Stimulated activated memory B cell treated with anti-CD40 and anti-IgM and Interleukin-4, amounts not matched to agents 10 μg/mL and 1 μg/mL and 100 μg/mL, for 72 hours (primary cell): ENCODE measurements at regions not wholly inside any gene's neighbourhood (a gene's known extent, or its start where the extent isn't known, plus 50 kb on each side); places are given as distances from the start of the nearest gene placed in this dataset.
"Not testable (repeated sequence)": the region's sequence is repeated elsewhere in the genome, so short reads cannot be mapped to it uniquely, and the experiment has no call there.

Experiments used
- ATAC-seq: fragments of 150-1000 bp; cut with Tn5 transposase; 2 replicates; pipeline ENCODE4 v1.10.0; 2021
- H3K27ac Mint-ChIP-seq: one replicate; pipeline ENCODE4 v1.8.0; 2022; ENCODE audit warnings: mild to moderate bottlenecking, mixed read lengths
- H3K27me3 Mint-ChIP-seq: one replicate; pipeline ENCODE4 v1.8.0; 2022; ENCODE audit warnings: mixed read lengths
- H3K36me3 Mint-ChIP-seq: one replicate; pipeline ENCODE4 v1.8.0; 2022; ENCODE audit warnings: mixed read lengths
- H3K4me1 Mint-ChIP-seq: one replicate; pipeline ENCODE4 v1.8.0; 2022; ENCODE audit warnings: mixed read lengths
- H3K4me3 Mint-ChIP-seq: one replicate; pipeline ENCODE4 v1.8.0; 2022; ENCODE audit warnings: mild to moderate bottlenecking, moderate library complexity, mixed read lengths
- H3K9me3 Mint-ChIP-seq: one replicate; pipeline ENCODE4 v1.8.0; 2022; ENCODE audit warnings: mixed read lengths

DNA sequence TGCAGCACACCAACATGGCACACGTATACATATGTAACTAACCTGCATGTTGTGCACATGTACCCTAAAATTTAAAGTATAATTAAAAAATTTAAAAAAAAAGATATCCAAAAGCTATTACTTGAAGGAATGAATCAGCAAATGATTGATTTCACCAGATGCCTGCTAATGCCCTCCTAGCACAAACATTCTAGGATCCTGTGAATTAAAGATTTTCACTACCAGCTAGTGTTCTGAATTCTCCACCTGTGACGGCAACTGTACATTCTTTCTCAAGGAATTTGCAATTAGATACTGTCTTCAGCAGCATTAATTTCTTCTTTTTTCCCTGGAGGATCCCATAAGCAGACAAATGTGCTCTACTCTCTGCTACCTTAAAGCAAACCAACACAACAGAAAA is 694.9 kb downstream of the NTRK3 start:
- Mint-ChIP-seq H3K4me3 (no peak overlapping the region), H3K27me3 (no peaks in the 10 kb centered on the region), H3K9me3 (peaks cover 3% of the 10 kb centered on the region), H3K4me1 (no peaks in the 10 kb centered on the region), H3K27ac (no peak overlapping the region), H3K36me3 (no peaks in the 10 kb centered on the region)
- ATAC-seq, result no peak

- no peaks in the 10 kb centered on the region for H3K27me3 Mint-ChIP-seq
- no peaks in the 10 kb centered on the region for H3K4me1 Mint-ChIP-seq
- H3K27ac Mint-ChIP-seq, result no peak overlapping the region
- ATAC-seq, result no peak
- H3K4me3 Mint-ChIP-seq, result no peak overlapping the region
- no peaks in the 10 kb centered on the region for H3K36me3 Mint-ChIP-seq
- peaks cover 11% of the 10 kb centered on the region for H3K9me3 Mint-ChIP-seq
Measured at GRCh38 chr15:87557881-87558280, 698.7 kb downstream of the NTRK3 start.

DNA sequence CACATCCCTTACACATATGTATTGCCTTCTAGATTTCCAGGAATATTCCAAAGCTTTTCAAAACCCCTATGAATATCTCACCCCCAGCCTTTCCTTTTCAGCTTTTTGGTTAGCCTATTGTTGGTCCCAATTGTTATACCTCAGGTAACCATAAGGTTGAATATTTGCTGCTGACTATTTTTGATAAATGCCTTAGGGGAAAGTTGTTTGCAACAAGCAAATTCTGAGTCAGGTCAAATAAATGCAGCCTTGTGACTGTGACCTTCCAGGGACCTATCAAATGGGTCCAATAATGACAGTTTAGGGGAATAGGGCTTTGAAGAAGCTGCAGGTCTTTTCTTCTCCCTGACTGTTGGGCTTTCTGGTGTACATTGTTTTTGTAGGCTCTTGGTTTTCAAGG is 699.7 kb downstream of the NTRK3 start:
- Mint-ChIP-seq H3K9me3 (peaks cover 11% of the 10 kb centered on the region), H3K27me3 (no peaks in the 10 kb centered on the region), H3K4me3 (no peak overlapping the region), H3K36me3 (no peaks in the 10 kb centered on the region), H3K4me1 (no peaks in the 10 kb centered on the region), H3K27ac (no peak overlapping the region)
- ATAC-seq, result no peak

- H3K27me3 Mint-ChIP-seq, result no peaks in the 10 kb centered on the region
- ATAC-seq, result no peak
- no peaks in the 10 kb centered on the region for H3K4me1 Mint-ChIP-seq
- no peak overlapping the region for H3K27ac Mint-ChIP-seq
- no peak overlapping the region for H3K4me3 Mint-ChIP-seq
- no peaks in the 10 kb centered on the region for H3K36me3 Mint-ChIP-seq
- peaks cover 8% of the 10 kb centered on the region for H3K9me3 Mint-ChIP-seq
Measured at GRCh38 chr15:87549860-87550259, 706.7 kb downstream of the NTRK3 start.

- Mint-ChIP-seq H3K9me3 (peaks cover 8% of the 10 kb centered on the region), H3K27me3 (no peaks in the 10 kb centered on the region), H3K27ac (no peak overlapping the region), H3K36me3 (no peaks in the 10 kb centered on the region), H3K4me1 (no peaks in the 10 kb centered on the region), H3K4me3 (no peak overlapping the region)
- no peak for ATAC-seq
Measured at GRCh38 chr15:87549296-87549695, 707.2 kb downstream of the NTRK3 start.

DNA sequence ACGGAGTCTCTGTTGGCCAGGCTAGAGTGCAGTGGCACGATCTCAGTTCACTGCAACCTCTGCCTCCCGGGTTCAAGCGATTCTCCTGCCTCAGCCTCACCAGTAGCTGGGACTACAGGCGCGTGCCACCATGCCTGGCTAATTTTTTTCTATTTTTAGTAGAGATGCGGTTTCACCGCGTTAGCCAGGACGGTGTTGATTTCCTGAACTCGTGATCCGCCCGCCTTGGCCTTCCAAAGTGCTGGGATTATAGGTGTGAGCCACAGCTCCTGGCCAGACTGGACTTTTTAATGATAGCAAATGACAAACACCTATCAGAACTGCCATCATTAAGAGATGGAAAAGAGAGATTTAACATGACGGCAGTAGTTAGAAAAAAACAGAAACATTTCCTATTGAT is 707.9 kb downstream of the NTRK3 start:
- not testable (repeated sequence) for ATAC-seq, H3K27ac Mint-ChIP-seq, H3K36me3 Mint-ChIP-seq, H3K4me3 Mint-ChIP-seq, H3K4me1 Mint-ChIP-seq, H3K9me3 Mint-ChIP-seq, H3K27me3 Mint-ChIP-seq

- Mint-ChIP-seq H3K36me3 (no peaks in the 10 kb centered on the region), H3K4me3 (no peak overlapping the region), H3K4me1 (no peaks in the 10 kb centered on the region), H3K27ac (no peak overlapping the region), H3K9me3 (no peaks in the 10 kb centered on the region), H3K27me3 (no peaks in the 10 kb centered on the region)
- ATAC-seq, result no peak
Measured at GRCh38 chr15:87547470-87548181, 708.9 kb downstream of the NTRK3 start.

- Mint-ChIP-seq H3K4me3 (no peak overlapping the region), H3K27ac (no peak overlapping the region), H3K4me1 (no peaks in the 10 kb centered on the region), H3K36me3 (no peaks in the 10 kb centered on the region), H3K9me3 (peaks cover 3% of the 10 kb centered on the region), H3K27me3 (no peaks in the 10 kb centered on the region)
- no peak for ATAC-seq
Measured at GRCh38 chr15:87538327-87538834, 718.2 kb downstream of the NTRK3 start.

- H3K27ac Mint-ChIP-seq, result no peak overlapping the region
Measured at GRCh38 chr15:87537295-87537694, 719.2 kb downstream of the NTRK3 start.

DNA sequence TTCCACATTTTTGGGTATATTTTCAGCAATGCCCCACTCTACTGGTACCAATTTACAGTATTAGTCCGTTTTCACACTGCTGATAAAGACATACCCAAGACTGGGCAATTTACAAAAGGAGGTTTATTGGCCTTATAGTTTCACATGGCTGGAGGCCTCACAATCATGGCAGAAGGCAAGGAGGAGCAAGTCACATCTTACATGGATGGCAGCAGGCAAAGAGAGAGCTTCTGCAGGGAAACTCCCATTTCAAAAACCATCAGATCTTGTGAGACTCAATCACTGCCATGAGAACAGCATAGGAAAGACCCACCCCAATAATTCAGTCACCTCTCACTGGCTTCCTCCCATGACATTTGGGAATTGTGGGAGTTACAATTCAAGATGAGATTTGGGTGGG is 722.9 kb downstream of the NTRK3 start:
- H3K4me1 Mint-ChIP-seq, ATAC-seq, H3K27ac Mint-ChIP-seq: not testable (repeated sequence)

More at GRCh38 chr15:87537295-87537694, 719.2 kb downstream of the NTRK3 start:
- no peak overlapping the region for H3K4me3 Mint-ChIP-seq
- peaks cover 5% of the 10 kb centered on the region for H3K9me3 Mint-ChIP-seq
- H3K27me3 Mint-ChIP-seq, result no peaks in the 10 kb centered on the region
- H3K36me3 Mint-ChIP-seq, result no peaks in the 10 kb centered on the region
- ATAC-seq, result no peak
- no peaks in the 10 kb centered on the region for H3K4me1 Mint-ChIP-seq

GRCh38 chr15:87528873-87529272 is 727.7 kb downstream of the NTRK3 start:
- ATAC-seq, result no peak
- Mint-ChIP-seq H3K36me3 (no peaks in the 10 kb centered on the region), H3K27ac (no peak overlapping the region), H3K27me3 (no peaks in the 10 kb centered on the region), H3K4me3 (no peak overlapping the region), H3K4me1 (no peaks in the 10 kb centered on the region), H3K9me3 (peaks cover 5% of the 10 kb centered on the region)

More for the DNA sequence above, 722.9 kb downstream of the NTRK3 start:
- H3K9me3 Mint-ChIP-seq, H3K36me3 Mint-ChIP-seq, H3K27me3 Mint-ChIP-seq, H3K4me3 Mint-ChIP-seq: not testable (repeated sequence)

DNA sequence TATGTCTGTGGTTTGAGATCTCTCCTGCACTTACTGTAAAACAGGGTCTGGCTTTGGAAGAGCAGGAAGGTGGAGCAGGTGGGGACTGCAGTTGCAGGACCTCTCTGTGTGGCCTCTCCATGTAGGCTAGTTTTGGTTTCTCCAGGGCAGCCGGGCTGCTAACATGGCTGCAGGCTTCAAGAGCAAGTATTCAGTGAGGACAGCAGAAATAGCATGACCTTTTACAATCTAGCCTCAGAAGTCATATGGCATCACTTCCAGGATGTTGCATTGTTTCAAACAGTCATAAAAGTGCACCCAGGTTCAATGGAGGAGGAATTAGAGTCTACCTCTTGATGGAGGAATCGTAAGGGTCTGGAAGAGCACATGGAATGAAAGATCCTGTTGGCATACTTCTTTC is 728.7 kb downstream of the NTRK3 start:
- no peaks in the 10 kb centered on the region for H3K36me3 Mint-ChIP-seq
- H3K27me3 Mint-ChIP-seq, result no peaks in the 10 kb centered on the region
- no peaks in the 10 kb centered on the region for H3K4me1 Mint-ChIP-seq
- no peak for ATAC-seq
- no peaks in the 10 kb centered on the region for H3K9me3 Mint-ChIP-seq
- H3K4me3 Mint-ChIP-seq, result no peak overlapping the region
- no peak overlapping the region for H3K27ac Mint-ChIP-seq

DNA sequence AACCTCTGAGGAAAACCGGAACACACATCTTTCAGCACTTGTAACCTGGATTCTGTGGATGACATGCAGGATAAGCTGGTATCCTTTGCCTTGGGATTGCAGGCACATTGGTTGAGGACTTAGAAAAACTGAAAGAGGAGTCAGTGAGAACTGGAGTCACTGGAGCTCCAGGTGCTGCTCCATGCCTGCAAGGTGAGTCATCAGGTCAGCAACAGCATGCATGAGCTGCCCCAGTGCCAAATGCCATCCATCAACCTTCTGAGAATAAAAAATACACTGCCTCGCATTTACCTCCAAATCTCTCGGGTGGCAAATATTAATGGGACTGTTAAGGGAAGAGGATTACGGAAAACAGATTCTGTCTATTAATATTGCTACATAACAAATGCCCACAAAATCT is 729.1 kb downstream of the NTRK3 start:
- no peaks in the 10 kb centered on the region for H3K36me3 Mint-ChIP-seq
- H3K27me3 Mint-ChIP-seq, result no peaks in the 10 kb centered on the region
- H3K4me1 Mint-ChIP-seq, result no peaks in the 10 kb centered on the region
- no peak for ATAC-seq
- H3K9me3 Mint-ChIP-seq, result no peaks in the 10 kb centered on the region
- H3K27ac Mint-ChIP-seq, result no peak overlapping the region
- no peak overlapping the region for H3K4me3 Mint-ChIP-seq

- Mint-ChIP-seq H3K9me3 (no peaks in the 10 kb centered on the region), H3K27me3 (no peaks in the 10 kb centered on the region), H3K4me3 (no peak overlapping the region), H3K36me3 (no peaks in the 10 kb centered on the region), H3K27ac (no peak overlapping the region), H3K4me1 (no peaks in the 10 kb centered on the region)
- ATAC-seq, result no peak
Measured at GRCh38 chr15:87523516-87523915, 733.0 kb downstream of the NTRK3 start.

DNA sequence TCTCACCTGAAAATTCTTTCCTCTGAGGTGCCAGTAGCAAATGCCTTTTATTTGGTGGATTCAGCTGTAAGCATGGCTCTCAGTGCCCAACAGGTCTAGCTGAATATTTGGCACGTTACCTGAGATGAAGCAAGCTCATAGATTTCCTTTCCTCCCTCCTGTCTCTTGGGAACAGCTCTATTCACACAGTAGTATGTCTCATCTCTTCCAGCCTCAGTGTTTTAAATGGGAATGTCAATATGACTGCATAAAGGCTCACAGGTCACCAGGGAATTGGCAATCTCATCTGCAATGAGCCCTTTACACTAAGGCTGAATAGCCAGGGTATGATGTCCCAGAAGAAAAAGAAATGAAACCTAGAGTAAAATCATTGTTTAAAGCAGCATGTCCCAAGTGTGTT is 733.5 kb downstream of the NTRK3 start:
- no peak overlapping the region for H3K4me3 Mint-ChIP-seq
- no peaks in the 10 kb centered on the region for H3K4me1 Mint-ChIP-seq
- H3K9me3 Mint-ChIP-seq, result no peaks in the 10 kb centered on the region
- H3K27me3 Mint-ChIP-seq, result no peaks in the 10 kb centered on the region
- no peak for ATAC-seq
- H3K27ac Mint-ChIP-seq, result no peak overlapping the region
- H3K36me3 Mint-ChIP-seq, result no peaks in the 10 kb centered on the region

DNA sequence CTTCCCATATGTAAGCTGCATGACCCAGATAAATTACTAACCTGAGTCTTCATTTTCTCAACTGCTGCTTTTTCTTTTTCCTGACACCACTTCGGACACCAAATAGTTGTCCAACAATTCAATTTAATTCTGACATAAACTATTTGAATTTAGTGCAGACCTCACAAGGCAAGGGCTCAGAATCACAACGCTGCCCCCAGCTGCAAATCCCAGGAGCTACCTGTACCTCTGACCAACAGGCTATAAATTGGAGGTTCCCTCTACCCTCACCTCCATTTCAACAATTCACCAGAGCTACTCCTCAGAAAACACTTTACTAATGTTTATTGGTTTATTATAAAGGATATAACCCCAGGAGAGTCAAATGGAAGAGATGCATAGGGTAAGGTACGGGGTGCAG is 737.6 kb downstream of the NTRK3 start:
- no peak overlapping the region for H3K4me3 Mint-ChIP-seq
- H3K27ac Mint-ChIP-seq, result no peak overlapping the region
- no peaks in the 10 kb centered on the region for H3K4me1 Mint-ChIP-seq
- no peak for ATAC-seq
- H3K27me3 Mint-ChIP-seq, result no peaks in the 10 kb centered on the region
- H3K36me3 Mint-ChIP-seq, result no peaks in the 10 kb centered on the region
- H3K9me3 Mint-ChIP-seq, result peaks cover 2% of the 10 kb centered on the region
